GM10248 (cell line): ENCODE measurements at regions not wholly inside any gene's neighbourhood (a gene's known extent, or its start where the extent isn't known, plus 50 kb on each side); places are given as distances from the start of the nearest gene placed in this dataset.

Experiments
- CTCF ChIA-PET: fragments of 300-600 bp; sonication (Branson Sonifier 250); formaldehyde crosslinking; extraction: SDS; loops from one replicate; lab custom pipeline; 2021; ENCODE audit warnings: antibody characterized with exemption; lab: Yijun Ruan, JAX
- POLR2A ChIA-PET: fragments of 350-650 bp; sonication (Branson Sonifier 250); formaldehyde crosslinking; extraction: SDS; loops from one replicate; lab custom pipeline; 2020; ENCODE audit warnings: antibody characterized with exemption; lab: Yijun Ruan, JAX
- DNase-seq: peaks from one replicate; pipeline ENCODE4 v3.0.0; 2012; ENCODE audit errors: extremely low spot score
- CTCF ChIP-seq: IDR thresholded peaks from 2 replicates; pipeline ENCODE4 v1.5.1; 2012; ENCODE audit warnings: mild to moderate bottlenecking, low read depth; ENCODE audit errors: extremely low read depth, missing control alignments, control extremely low read depth

DNA sequence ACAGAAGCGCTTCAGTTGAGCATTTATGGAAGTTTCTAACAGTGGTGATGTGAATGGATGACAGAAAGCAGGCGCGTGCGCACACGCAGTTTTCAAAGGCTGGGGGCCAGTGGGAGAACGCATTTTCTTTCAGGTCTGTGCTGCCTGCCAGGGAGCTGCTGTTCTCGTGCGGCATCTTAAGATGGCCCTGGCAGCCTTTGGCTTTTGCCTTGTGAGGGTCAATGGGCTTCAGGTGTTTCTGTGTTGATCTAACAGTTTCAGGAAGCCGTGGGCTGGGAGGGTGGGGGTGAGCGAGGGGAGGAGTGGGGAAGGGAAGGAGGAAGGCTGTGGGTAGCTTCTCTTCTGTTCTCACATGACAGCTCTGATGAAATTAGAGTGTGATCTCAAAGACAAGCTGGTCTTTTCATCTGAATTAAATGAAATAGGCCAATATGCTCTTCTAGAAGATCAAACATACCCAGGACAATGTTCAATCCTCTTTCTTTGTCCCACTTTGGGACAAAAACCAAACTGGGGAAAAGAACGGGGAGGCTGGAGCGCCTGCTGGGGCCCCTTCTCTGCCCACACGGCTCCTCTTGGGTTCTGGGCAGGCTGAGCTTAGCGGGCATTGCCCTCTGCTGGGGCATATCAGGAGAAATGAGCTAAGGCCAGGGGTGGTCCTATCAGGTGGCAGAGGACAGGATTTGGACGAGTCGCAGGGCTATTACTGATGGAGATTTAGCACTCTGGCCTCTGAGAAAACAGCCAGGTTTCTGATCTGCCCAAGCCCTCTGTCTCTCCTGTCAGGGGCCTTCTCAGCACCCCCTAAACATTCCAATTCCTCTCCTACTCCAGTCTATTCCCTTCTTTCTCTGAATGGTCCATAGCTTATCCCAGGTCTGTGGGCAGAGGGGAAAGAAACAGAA lies 126.2 kb upstream of the LGALSL start:
- CTCF ChIA-PET = interaction anchor here (0.7 to 8.8 kb wide), 38 partner anchors 10 to 1246 kb away, joined by 3 to 312 read pairs (median 3); partner anchors contain the start of gene AFTPH
- POLR2A ChIA-PET = interaction anchor here (0.6 to 1.6 kb wide), 8 partner anchors 9 to 659 kb away, joined by 3 to 6 read pairs (median 4); partner anchors contain the start of gene LGALSL
- DNase-seq = peak; percentile 41
- TF ChIP-seq CTCF = peak; percentile 38

- no peak for TF ChIP-seq CTCF
- POLR2A ChIA-PET = interaction anchor here (0.6 to 1.6 kb wide), 5 partner anchors 10 to 376 kb away, joined by 3 to 6 read pairs (median 4); partner anchors contain the start of gene LGALSL
- DNase-seq = no peak
- CTCF ChIA-PET = interaction anchor here (0.7 to 8.8 kb wide), 30 partner anchors 11 to 1246 kb away, joined by 3 to 312 read pairs (median 4); partner anchors contain the start of gene AFTPH
Measured at GRCh38 chr2:64328415-64328722, 125.6 kb upstream of the LGALSL start.

DNA sequence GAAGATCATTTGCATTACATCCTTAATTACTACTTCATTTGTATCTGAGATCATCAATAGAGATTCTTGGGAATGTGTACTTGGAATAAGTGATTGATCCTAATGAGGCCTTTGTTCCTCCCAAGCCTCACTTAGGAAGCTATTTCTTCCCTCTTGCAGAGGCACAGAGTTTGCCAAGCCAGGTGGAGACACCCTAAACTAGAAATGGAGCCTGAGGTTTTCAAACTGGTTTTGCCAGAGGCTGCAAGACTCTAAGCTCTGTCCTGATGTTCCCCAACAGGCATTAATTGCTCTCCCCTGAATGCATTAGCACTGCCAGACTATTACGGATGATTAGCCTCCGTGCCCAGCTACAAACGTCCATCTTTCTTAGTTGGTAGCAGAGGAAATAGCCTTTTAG lies 125.2 kb upstream of the LGALSL start:
- POLR2A ChIA-PET = interaction anchor here (0.5 to 1.6 kb wide), 5 partner anchors 11 to 376 kb away, joined by 3 to 7 read pairs (median 6); no protein-coding TSS in a partner anchor
- CTCF ChIA-PET = interaction anchor here (0.7 to 8.8 kb wide), 27 partner anchors 10 to 736 kb away, joined by 3 to 312 read pairs (median 5); partner anchors contain the start of gene AFTPH
- no peak for TF ChIP-seq CTCF
- no peak for DNase-seq

DNA sequence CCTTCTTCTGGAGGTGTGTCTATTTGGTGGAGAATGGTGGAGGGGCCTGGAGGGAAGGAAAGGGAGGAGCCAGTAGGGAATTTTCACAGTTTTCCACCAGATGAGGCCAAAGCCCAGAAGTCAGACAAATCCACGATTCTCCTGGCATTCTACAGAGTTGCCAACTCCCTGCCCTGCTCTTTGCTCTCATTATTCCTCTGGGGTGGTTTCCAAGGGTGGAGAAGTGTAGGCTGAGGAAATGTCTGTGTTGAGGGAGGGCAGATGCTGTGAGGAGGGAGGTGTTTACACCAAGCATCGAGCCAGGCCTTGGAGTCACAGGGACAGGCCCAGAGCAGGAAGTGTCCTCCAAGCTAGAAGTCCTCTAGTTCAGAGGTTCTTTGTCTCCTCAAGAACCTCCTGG lies 124.1 kb upstream of the LGALSL start:
- DNase-seq = no peak
- no peak for TF ChIP-seq CTCF
- CTCF ChIA-PET = interaction anchor here (0.8 to 8.8 kb wide), 57 partner anchors 11 to 725 kb away, joined by 3 to 312 read pairs (median 8); partner anchors contain the start of gene AFTPH
- POLR2A ChIA-PET = interaction anchor here (1.5 kb wide), 1 partner anchor 107 kb away, joined by 3 read pairs; no protein-coding TSS in a partner anchor

- POLR2A ChIA-PET = interaction anchor here (1.5 kb wide), 1 partner anchor 108 kb away, joined by 3 read pairs; no protein-coding TSS in a partner anchor
- peak; percentile 95 for TF ChIP-seq CTCF
- CTCF ChIA-PET = interaction anchor here (0.7 to 8.8 kb wide), 103 partner anchors 11 to 838 kb away, joined by 3 to 312 read pairs (median 4); partner anchors contain the start of gene AFTPH
- peak; percentile 52 for DNase-seq
Measured at GRCh38 chr2:64330281-64331113, 123.5 kb upstream of the LGALSL start.

DNA sequence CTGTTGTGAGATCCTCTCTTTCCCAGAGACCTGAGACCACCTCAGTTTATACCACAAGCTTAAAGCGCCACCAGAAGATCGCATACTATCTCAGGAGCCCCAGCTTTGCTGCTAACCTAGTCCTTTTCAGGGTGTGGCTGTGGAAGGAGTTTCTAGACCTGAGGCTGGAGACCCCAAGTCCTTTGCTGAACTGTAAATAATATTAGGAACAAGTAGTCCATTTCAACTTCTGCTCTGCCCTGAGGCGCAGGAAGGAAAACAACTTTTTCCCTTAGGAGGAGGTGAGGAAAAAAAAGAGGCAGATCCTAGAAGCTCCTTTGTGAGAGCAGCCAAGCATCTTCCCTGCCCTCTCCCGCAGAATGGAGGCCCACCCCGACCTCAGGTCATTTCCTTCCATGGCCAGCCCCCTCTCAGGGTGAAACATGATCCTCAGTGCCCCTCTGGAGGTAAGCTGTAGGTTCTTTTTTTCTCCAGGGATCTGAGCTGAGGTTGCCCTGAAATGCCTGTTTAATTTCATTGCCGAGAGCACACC lies 122.8 kb upstream of the LGALSL start:
- CTCF ChIA-PET = interaction anchor here (0.7 to 8.8 kb wide), 99 partner anchors 11 to 838 kb away, joined by 3 to 312 read pairs (median 4); partner anchors contain the start of gene AFTPH
- POLR2A ChIA-PET = no interaction called here
- TF ChIP-seq CTCF = no peak
- no peak for DNase-seq
